ENCODE measurements at regions not wholly inside any gene's neighbourhood (a gene's known extent, or its start where the extent isn't known, plus 50 kb on each side); places are given as distances from the start of the nearest gene placed in this dataset.

DNA sequence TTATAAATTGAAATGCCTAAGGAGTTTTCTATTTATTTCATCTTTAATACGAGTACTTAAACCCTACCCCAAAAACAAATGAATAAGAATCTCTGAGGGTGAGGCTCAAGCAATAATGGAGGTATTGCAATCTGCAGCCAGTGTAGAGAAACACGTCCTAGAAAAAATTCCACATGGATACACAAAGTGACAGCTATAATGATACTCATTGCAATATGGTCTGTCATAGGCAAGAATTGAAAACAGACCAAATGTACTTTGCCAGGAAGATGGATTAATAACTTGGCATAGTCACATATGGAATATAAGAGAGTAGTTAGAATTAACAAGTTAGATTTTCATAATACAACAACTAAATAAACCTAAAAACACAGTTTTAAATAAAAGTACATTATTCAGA is 440.1 kb upstream of the STEAP1 start:
- TF ChIP-seq EZH2 (IDR thresholded peaks at IDR 0.05; ENCODE audit: insufficient read depth, poor library complexity, severe bottlenecking) (no peak), EZH2phosphoT487 (IDR thresholded peaks at IDR 0.05; ENCODE audit: insufficient read depth, low read depth) (no peak)

Measured in GM23248 (cell line).